ENCODE measurements at regions not wholly inside any gene's neighbourhood (a gene's known extent, or its start where the extent isn't known, plus 50 kb on each side); places are given as distances from the start of the nearest gene placed in this dataset.
"Not testable (repeated sequence)": the region's sequence is repeated elsewhere in the genome, so short reads cannot be mapped to it uniquely, and the experiment has no call there.

- Mint-ChIP-seq H3K4me3 (peak overlapping the region; percentile 93 to 96), H3K4me1 (ENCODE audit: low read depth in 2 of 2) (peaks cover 4% of the 10 kb centered on the region in 2 donors), H3K9me3 (no peaks in the 10 kb centered on the region), H3K36me3 (ENCODE audit: insufficient read depth) (peaks cover 10% of the 10 kb centered on the region), H3K27ac (peak overlapping the region; percentile 69 to 91), H3K27me3 (no peaks in the 10 kb centered on the region)
- ATAC-seq (replicated peaks) (no peak), DNase-seq (peak in 1 of 3 experiments; percentile 9)
Measured at GRCh38 chr19:20423381-20424197, 142.0 kb downstream of the ZNF737 start.

GRCh38 chr19:20422216-20423205 is 143.1 kb downstream of the ZNF737 start:
- peaks cover 4% of the 10 kb centered on the region in 2 donors for H3K4me1 Mint-ChIP-seq (ENCODE audit: low read depth in 2 of 2)
- no peaks in the 10 kb centered on the region for H3K27me3 Mint-ChIP-seq
- peaks cover 10% of the 10 kb centered on the region for H3K36me3 Mint-ChIP-seq (ENCODE audit: insufficient read depth)
- DNase-seq (no peak), ATAC-seq (replicated peaks) (no peak)
- H3K4me3 Mint-ChIP-seq: peak overlapping the region in 1 of 2 donors; percentile 93
- no peak overlapping the region for H3K27ac Mint-ChIP-seq
- H3K9me3 Mint-ChIP-seq: no peaks in the 10 kb centered on the region

- Mint-ChIP-seq H3K27me3 (no peaks in the 10 kb centered on the region), H3K27ac (no peak overlapping the region), H3K9me3 (no peaks in the 10 kb centered on the region), H3K36me3 (ENCODE audit: insufficient read depth) (no peaks in the 10 kb centered on the region), H3K4me3 (no peak overlapping the region), H3K4me1 (ENCODE audit: low read depth in 2 of 2) (no peaks in the 10 kb centered on the region)
- DNase-seq (no peak), ATAC-seq (replicated peaks) (no peak)
Measured at GRCh38 chr19:20416661-20417060, 148.9 kb downstream of the ZNF737 start.

- Mint-ChIP-seq H3K27ac (no peak overlapping the region), H3K9me3 (no peaks in the 10 kb centered on the region), H3K4me1 (ENCODE audit: low read depth in 2 of 2) (no peaks in the 10 kb centered on the region), H3K36me3 (ENCODE audit: insufficient read depth) (no peaks in the 10 kb centered on the region), H3K4me3 (no peak overlapping the region), H3K27me3 (no peaks in the 10 kb centered on the region)
- ATAC-seq (replicated peaks) (no peak), DNase-seq (no peak)
Measured at GRCh38 chr19:20414120-20414519, 151.5 kb downstream of the ZNF737 start.

GRCh38 chr19:20413705-20414104 is 151.9 kb downstream of the ZNF737 start:
- DNase-seq: no peak
- no peak overlapping the region for H3K4me3 Mint-ChIP-seq
- H3K9me3 Mint-ChIP-seq: no peaks in the 10 kb centered on the region
- no peaks in the 10 kb centered on the region for H3K36me3 Mint-ChIP-seq (ENCODE audit: insufficient read depth)
- H3K27me3 Mint-ChIP-seq: no peaks in the 10 kb centered on the region
- no peak for ATAC-seq (replicated peaks)
- no peak overlapping the region for H3K27ac Mint-ChIP-seq
- no peaks in the 10 kb centered on the region for H3K4me1 Mint-ChIP-seq (ENCODE audit: low read depth in 2 of 2)

- H3K36me3 Mint-ChIP-seq (ENCODE audit: insufficient read depth): no peaks in the 10 kb centered on the region
- no peak overlapping the region for H3K27ac Mint-ChIP-seq
- H3K27me3 Mint-ChIP-seq: no peaks in the 10 kb centered on the region
- ATAC-seq (replicated peaks) (no peak), DNase-seq (no peak)
- no peaks in the 10 kb centered on the region for H3K9me3 Mint-ChIP-seq
- H3K4me1 Mint-ChIP-seq (ENCODE audit: low read depth in 2 of 2): no peaks in the 10 kb centered on the region
- H3K4me3 Mint-ChIP-seq: no peak overlapping the region
Measured at GRCh38 chr19:20412846-20413245, 152.7 kb downstream of the ZNF737 start.

- DNase-seq: no peak
- no peaks in the 10 kb centered on the region for H3K27me3 Mint-ChIP-seq
- H3K9me3 Mint-ChIP-seq: peaks cover 18 to 19% of the 10 kb centered on the region in 2 donors
- ATAC-seq (replicated peaks): no peak
- H3K27ac Mint-ChIP-seq: no peak overlapping the region
- no peak overlapping the region for H3K4me3 Mint-ChIP-seq
- H3K36me3 Mint-ChIP-seq (ENCODE audit: insufficient read depth): peaks cover 4% of the 10 kb centered on the region
- no peaks in the 10 kb centered on the region for H3K4me1 Mint-ChIP-seq (ENCODE audit: low read depth in 2 of 2)
Measured at GRCh38 chr19:20397292-20397691, 168.3 kb downstream of the ZNF737 start.

GRCh38 chr19:20388706-20389225 is 176.8 kb downstream of the ZNF737 start:
- DNase-seq: no peak
- no peaks in the 10 kb centered on the region for H3K4me1 Mint-ChIP-seq (ENCODE audit: low read depth in 2 of 2)
- ATAC-seq (replicated peaks): no peak
- no peak overlapping the region for H3K4me3 Mint-ChIP-seq
- H3K27ac Mint-ChIP-seq: no peak overlapping the region
- H3K27me3 Mint-ChIP-seq: no peaks in the 10 kb centered on the region
- no peaks in the 10 kb centered on the region for H3K36me3 Mint-ChIP-seq (ENCODE audit: insufficient read depth)
- peaks cover 0 to 3% of the 10 kb centered on the region in 2 donors for H3K9me3 Mint-ChIP-seq

- no peak for DNase-seq
- H3K27ac Mint-ChIP-seq: no peak overlapping the region
- peaks cover 6 to 7% of the 10 kb centered on the region in 2 donors for H3K9me3 Mint-ChIP-seq
- H3K4me3 Mint-ChIP-seq: no peak overlapping the region
- ATAC-seq (replicated peaks): no peak
- H3K4me1 Mint-ChIP-seq (ENCODE audit: low read depth in 2 of 2): no peaks in the 10 kb centered on the region
- H3K36me3 Mint-ChIP-seq (ENCODE audit: insufficient read depth): no peaks in the 10 kb centered on the region
- H3K27me3 Mint-ChIP-seq: no peaks in the 10 kb centered on the region
Measured at GRCh38 chr19:20385061-20385460, 180.5 kb downstream of the ZNF737 start.

- H3K27me3 Mint-ChIP-seq: no peaks in the 10 kb centered on the region
- H3K9me3 Mint-ChIP-seq: peaks cover 0 to 1% of the 10 kb centered on the region in 2 donors
- no peak overlapping the region for H3K27ac Mint-ChIP-seq
- H3K36me3 Mint-ChIP-seq (ENCODE audit: insufficient read depth): no peaks in the 10 kb centered on the region
- ATAC-seq (replicated peaks): no peak
- no peak for DNase-seq
- H3K4me3 Mint-ChIP-seq: no peak overlapping the region
- no peaks in the 10 kb centered on the region for H3K4me1 Mint-ChIP-seq (ENCODE audit: low read depth in 2 of 2)
Measured at GRCh38 chr19:20371911-20372310, 193.7 kb downstream of the ZNF737 start.

GRCh38 chr19:20371304-20371703 is 194.3 kb downstream of the ZNF737 start:
- not testable (repeated sequence) for H3K4me1 Mint-ChIP-seq (ENCODE audit: low read depth in 2 of 2); H3K27ac Mint-ChIP-seq; H3K4me3 Mint-ChIP-seq; H3K27me3 Mint-ChIP-seq; ATAC-seq (replicated peaks); H3K36me3 Mint-ChIP-seq (ENCODE audit: insufficient read depth); H3K9me3 Mint-ChIP-seq; DNase-seq

- Mint-ChIP-seq H3K36me3 (ENCODE audit: insufficient read depth) (no peaks in the 10 kb centered on the region), H3K4me1 (ENCODE audit: low read depth in 2 of 2) (peaks cover 0 to 3% of the 10 kb centered on the region in 2 donors), H3K27ac (peak overlapping the region in 1 of 2 donors; percentile 6), H3K9me3 (peaks cover 0 to 1% of the 10 kb centered on the region in 2 donors), H3K4me3 (no peak overlapping the region), H3K27me3 (peaks cover 2 to 8% of the 10 kb centered on the region in 2 donors)
- ATAC-seq (replicated peaks) (no peak), DNase-seq (no peak)
Measured at GRCh38 chr19:20367811-20368294, 197.7 kb downstream of the ZNF737 start.

GRCh38 chr19:20365146-20365545 is 198.1 kb downstream of the ZNF486 start:
- H3K27ac Mint-ChIP-seq: no peak overlapping the region
- H3K9me3 Mint-ChIP-seq: peaks cover 0 to 1% of the 10 kb centered on the region in 2 donors
- H3K27me3 Mint-ChIP-seq: peaks cover 8 to 11% of the 10 kb centered on the region in 2 donors
- H3K36me3 Mint-ChIP-seq (ENCODE audit: insufficient read depth): no peaks in the 10 kb centered on the region
- no peak for DNase-seq
- no peak overlapping the region for H3K4me3 Mint-ChIP-seq
- H3K4me1 Mint-ChIP-seq (ENCODE audit: low read depth in 2 of 2): peaks cover 0 to 3% of the 10 kb centered on the region in 2 donors
- no peak for ATAC-seq (replicated peaks)
